ENCODE measurements at regions not wholly inside any gene's neighbourhood (a gene's known extent, or its start where the extent isn't known, plus 50 kb on each side); places are given as distances from the start of the nearest gene placed in this dataset.
A peak's percentile ranks its signal among the peaks of the same experiment; 100 is the strongest.
"Not testable (repeated sequence)": the region's sequence is repeated elsewhere in the genome, so short reads cannot be mapped to it uniquely, and the experiment has no call there.

DNA sequence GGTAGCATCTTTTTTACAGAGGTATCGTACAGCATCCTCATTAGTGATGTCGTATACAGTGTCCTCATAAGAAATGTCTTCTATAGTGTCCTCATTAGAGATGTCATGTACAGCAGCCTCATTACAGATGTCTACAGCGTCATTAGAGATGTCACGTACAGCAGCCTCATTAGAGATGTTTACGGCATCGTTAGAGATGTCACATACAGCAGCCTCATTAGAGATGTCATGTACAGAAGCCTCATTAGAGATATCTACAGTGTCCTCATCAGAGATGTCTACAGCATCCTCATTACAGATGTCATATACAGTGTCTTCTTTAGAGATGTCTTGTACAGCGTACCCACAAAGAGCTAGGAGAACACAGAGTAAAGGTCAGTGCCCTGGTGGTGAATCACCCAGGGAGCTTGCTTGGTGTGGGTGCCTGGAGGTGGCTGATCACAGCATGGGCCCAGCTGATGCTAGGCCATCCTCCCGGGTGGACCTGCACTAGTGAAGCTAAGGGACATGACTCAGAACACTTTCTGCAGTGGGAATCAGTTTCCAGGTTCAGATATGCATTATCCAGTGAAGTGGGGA, 109.2 kb downstream of the IGLL1 start:
- H3K4me3 ChIP-seq = no peak overlapping the region
- H3K27ac ChIP-seq = no peak overlapping the region

DNA sequence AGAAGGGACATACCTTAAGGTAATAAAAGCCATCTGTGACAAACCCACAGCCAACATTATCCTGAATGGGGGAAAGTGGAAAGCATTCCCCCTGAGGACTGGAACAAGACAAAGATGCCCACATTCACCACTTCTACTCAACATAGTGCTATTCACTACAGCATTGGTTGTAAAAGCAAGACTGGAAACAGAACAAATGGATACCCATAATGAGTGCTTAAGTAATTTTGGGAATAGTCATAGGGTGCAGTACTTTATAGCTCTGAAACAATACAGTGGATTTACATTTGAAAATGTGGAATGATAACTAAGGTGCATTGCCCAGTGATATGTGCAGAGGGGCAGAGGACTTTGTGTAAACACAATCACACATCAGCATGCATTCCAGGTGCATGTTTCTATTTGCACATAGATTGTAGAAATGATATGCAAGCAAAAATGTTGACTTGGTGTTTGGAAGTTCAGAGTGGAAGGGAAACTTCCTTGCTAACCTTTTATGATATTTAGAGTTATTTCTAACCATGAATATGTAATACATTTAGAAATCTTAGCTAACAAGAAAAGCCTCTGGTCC, 112.3 kb downstream of the IGLL1 start:
- Histone ChIP-seq H3K4me3 (no peak overlapping the region), H3K27ac (no peak overlapping the region)

DNA sequence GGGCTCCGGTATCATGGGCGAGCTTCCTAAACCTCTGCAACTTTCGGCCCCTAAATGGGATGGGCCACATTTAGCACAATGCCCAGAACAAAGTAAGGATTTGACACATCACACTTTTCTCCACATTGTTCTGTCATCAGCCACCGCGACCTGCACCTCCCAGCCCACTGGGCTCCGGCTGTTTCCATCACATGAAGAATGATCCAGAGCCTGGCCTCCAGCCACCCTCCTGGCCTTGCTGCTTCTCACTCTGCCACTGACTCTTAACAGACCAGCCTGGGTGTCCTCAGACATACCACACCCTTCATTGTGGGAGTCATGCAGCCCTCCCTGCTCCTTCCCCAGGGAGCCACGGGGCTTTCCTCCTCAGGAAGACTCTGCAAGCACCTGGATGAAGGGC, 113.7 kb downstream of the IGLL1 start:
- H3K27ac ChIP-seq = no peak overlapping the region
- no peak overlapping the region for H3K4me3 ChIP-seq

- H3K27ac ChIP-seq, H3K4me3 ChIP-seq: not testable (repeated sequence)
Measured at GRCh38 chr22:23464796-23465195, 115.3 kb downstream of the IGLL1 start.

- H3K27ac ChIP-seq, H3K4me3 ChIP-seq: not testable (repeated sequence)
Measured at GRCh38 chr22:23460517-23461031, 119.5 kb downstream of the IGLL1 start.

DNA sequence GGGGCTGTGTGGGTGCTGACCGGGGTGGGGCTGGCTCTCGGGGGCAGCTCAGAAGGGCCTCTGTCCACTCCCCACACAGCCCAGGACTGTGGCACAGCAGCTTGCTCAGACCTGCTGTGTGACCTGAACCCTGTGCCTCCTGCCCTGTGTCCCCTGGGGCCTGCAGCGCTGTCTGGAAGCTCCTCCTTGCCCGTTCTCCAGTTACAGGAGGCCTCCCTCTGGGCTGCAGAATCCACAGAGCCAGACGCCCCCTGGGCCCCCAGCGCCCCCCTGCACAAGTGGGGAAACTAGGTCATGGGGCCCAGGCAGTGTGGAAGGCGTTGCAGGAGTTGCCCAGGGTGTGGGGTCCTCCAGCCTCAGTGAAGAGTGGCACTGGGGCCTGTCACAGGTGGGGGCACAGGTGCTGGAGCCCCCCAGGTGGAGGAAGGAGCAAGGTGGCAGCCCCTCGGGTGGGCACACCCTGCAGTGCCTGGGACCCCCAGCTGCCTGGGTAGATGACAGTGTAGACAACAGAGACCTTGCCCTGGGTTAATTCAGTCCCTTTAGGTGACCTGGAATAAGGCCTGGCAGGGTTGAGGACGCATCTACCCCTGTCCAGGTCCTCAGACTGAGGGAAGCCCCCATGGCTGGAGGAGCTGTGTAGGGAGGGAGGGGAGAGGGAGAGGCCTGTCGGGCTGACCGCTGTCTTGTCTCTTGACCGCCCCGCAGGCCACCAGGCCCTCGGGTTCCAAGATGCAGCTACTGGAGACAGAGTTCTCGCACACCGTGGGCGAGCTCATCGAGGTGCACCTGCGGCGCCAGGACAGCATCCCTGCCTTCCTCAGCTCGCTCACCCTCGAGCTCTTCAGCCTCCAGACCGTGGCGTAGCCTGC, 120.2 kb downstream of the IGLL1 start:
- H3K4me3 ChIP-seq = not testable (repeated sequence)
- peak overlapping the region in 1 of 21 experiments; percentile 12 for H3K27ac ChIP-seq

DNA sequence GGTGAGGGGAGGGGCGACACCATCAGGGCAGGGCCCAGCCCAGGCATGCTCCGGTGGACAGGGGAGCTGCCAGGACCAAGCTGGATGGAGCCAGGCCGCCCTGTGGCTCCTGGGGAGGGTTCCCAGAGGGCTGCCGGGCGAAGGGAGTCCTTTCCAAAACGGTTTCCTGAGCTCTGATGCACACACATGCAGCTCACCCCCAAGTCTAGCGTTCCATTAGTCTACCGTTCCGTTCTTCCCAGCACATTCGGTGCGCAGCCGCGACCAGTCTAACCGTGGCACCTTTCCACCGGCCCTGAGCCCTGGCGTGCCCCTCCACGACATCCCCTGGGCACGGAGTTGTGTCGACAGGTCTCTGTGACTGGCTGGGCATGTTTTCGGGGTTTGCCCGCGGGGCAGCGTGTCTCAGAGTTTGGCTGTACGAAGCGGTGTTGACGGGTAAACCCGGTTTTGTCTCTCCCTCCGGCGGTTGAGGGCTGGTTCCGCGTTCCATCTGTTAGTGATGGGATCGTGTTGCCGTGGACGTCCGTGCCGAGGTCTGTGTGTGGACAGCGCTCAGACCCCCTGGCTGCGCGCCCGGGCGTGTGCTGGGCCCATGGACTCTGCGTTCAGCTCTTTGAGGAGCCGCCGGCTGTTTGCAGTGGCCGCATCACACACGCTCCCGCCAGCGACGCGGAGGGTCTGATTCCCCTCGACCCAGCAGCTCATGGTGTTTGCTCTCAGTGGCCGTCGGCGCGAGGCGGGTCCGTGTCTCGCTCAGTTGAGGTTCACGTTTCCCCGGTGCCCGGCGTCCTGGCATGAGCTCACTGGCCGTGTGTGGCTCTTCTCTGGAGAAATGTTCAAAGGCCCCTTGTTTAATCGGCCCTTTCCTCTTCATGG, 121.2 kb downstream of the IGLL1 start:
- H3K4me3 ChIP-seq = no peak overlapping the region
- H3K27ac ChIP-seq = peak overlapping the region in 1 of 21 experiments; percentile 12

DNA sequence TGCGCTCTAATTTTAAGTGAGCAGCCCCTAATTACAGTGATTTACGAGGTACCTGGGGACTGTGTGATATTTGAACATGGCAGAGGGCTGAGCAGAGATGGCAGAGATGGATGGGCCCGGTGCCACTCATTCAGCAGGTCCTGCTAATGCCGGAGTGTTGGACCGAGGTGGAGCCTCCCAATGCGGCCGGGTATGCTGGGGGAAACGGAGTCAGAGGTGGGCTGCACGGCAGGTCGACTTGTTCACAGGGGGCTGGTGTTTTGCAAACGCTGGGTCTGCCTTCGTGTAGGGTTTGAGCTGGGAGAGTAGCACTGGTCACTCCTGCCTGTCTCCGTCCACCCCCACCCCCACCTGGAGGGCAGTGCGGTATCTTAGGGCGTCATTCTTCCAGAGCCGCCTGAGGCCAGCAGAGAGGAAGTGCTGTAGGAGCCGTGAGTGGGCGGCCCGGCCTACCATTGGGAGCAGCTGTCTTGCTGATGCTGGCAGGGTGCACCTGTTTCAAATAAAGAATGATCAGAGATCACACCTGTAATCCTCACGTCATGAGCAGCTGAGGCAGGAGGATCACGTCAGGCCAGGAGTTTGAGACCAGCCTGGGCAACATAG, 122.6 kb downstream of the IGLL1 start:
- no peak overlapping the region for H3K4me3 ChIP-seq
- H3K27ac ChIP-seq = no peak overlapping the region

DNA sequence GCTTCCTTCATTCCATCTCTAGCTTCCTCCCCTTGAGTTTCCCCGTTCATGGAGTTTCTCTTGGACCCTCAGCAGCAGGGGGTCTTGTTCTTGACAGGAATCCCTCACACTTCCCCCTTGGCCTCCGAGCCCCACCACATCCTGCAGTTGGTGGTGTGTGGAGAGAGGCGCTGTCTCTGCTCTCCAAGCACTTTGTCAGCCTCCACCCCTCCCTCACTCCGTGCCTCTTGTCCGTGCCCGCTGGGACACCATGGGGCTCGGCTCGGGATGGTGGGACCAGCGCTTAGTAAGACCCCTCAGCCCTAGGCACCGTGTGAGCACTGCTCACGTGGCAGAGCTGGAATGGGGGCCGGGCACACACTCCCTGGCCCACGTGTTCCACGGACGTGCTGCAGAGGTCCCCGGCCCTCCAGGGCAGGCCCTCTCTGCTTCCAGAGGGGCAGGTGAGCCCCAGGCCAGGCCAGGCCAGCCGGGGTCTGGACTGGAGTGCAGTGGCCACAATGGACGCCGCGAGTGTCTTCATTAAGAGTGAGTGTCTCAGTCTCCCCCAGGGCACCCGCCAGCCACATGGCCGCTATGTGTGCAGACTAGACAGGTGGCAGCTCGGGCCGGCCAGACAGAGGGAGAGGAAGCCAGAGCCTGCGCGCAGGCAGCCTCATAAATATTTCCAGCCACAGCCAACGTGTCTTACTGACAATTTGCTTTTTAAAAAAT, 123.3 kb downstream of the IGLL1 start:
- H3K27ac ChIP-seq, H3K4me3 ChIP-seq: not testable (repeated sequence)

GRCh38 chr22:23454345-23454744, 125.7 kb downstream of the IGLL1 start:
- not testable (repeated sequence) for H3K4me3 ChIP-seq, H3K27ac ChIP-seq

DNA sequence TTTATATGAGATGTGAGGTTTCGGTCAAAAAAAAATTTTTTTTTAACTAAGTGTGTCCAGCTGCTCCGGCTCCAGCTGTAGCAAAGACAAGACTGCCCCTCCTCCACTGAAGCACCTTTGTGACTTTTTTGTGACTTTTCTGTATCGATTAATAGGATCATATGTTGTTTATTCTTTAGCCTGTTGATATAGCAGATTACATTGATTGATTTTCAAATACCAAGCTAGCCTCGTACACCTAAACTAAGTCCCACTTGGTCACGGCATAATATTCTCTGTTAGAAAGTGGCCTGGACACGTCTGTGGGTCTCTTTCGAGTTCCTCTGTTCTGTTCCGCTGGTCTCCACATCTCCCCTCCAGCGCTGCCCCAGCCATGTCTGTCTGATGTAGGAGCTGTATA, 126.8 kb downstream of the IGLL1 start:
- no peak overlapping the region for H3K27ac ChIP-seq
- no peak overlapping the region for H3K4me3 ChIP-seq

- Histone ChIP-seq H3K4me3 (no peak overlapping the region), H3K27ac (no peak overlapping the region)
Measured at GRCh38 chr22:23452231-23453010, 127.7 kb downstream of the IGLL1 start.

DNA sequence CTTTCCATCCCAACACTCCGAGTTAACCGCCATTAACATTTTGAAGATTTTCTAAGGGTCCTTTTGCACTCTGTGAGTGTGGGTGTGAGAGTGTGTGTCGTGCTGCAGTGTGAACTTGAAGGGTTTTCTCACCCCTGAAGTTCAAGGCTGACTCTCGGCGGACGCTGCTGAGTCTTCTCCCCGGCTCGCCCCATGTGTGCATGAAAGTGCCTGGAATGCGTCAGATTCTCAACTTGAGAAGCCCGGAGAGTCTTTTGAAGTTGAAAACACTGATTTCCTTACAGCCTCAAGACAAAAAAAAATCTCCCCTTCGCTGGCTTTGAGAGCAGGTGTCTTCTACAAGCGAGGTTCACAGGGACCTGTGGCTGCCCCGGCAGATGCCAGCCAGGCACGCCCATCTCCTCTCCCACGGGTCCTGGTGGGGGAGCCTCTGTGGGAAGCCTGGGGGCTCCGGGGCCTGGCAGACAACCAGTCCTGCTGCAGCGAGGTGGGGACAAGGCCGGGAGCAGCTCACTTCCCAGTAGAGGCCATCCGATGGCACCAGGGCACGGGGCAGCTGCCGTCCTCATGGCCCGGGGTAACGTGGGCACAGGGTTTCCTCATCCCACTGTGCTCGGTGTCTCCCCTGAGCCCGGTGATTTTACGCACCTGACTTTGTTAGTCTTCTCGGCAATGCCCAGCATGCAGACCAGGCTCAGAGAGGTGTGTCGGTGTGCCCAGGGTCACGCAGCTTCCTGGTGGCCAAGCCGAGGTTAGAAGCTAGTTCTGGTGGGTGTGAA, 128.4 kb downstream of the IGLL1 start:
- H3K4me3 ChIP-seq, H3K27ac ChIP-seq: not testable (repeated sequence)

- H3K27ac ChIP-seq, H3K4me3 ChIP-seq: not testable (repeated sequence)
Measured at GRCh38 chr22:23450821-23451220, 129.3 kb downstream of the IGLL1 start.

- Histone ChIP-seq H3K4me3 (no peak overlapping the region), H3K27ac (no peak overlapping the region)
Measured at GRCh38 chr22:23450434-23450795, 129.7 kb downstream of the IGLL1 start.

- H3K4me3 ChIP-seq, H3K27ac ChIP-seq: not testable (repeated sequence)
Measured at GRCh38 chr22:23449748-23450433, 130.2 kb downstream of the IGLL1 start.
